Keratinocyte (primary cell): ENCODE measurements at regions not wholly inside any gene's neighbourhood (a gene's known extent, or its start where the extent isn't known, plus 50 kb on each side); places are given as distances from the start of the nearest gene placed in this dataset.

Source experiments
- EZH2 ChIP-seq: IDR thresholded peaks from one replicate; pipeline ENCODE4 v1.6.1; 2012; ENCODE audit warnings: inconsistent platforms, mild to moderate bottlenecking, low read length, moderate library complexity
- TF ChIP-seq, protein P1 (sequence below), 3 experiments: IDR thresholded peaks in 1 of 3; conservative IDR thresholded peaks in 1 of 3; optimal IDR thresholded peaks in 1 of 3; 2 replicates in 2 of 3; 3 replicates in 1 of 3; pipeline versions ENCODE3 to v1.5.1; 2011; ENCODE audit warnings: low read length in 3 of 3, mild to moderate bottlenecking in 3 of 3, moderate library complexity in 2 of 3, control low read depth in 1 of 3, inconsistent platforms in 1 of 3; ENCODE audit not compliant: insufficient read depth in 2 of 3; ENCODE audit errors: extremely low read depth in 1 of 3

DNA sequence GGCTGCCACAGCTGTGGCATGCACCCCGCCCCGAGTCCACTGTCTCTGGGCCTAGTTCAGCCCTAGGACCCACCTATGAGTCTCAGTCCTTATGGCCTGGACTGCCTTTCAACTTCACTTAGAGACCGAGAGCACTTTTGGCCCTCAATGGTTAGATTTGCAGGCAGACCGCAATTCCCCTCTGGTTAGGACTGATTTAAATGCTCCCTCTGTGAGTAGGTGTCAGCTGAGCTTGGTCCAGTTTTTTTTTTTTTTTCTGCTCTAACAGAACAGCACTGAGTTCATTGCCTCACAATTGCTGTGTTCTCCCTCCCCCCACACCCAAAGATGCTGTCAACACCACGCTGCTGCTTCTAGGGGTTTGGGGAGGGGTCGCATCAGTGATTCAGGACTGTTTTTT lies 143.2 kb downstream of the BMP15 start:
- TF ChIP-seq, protein P1, sequence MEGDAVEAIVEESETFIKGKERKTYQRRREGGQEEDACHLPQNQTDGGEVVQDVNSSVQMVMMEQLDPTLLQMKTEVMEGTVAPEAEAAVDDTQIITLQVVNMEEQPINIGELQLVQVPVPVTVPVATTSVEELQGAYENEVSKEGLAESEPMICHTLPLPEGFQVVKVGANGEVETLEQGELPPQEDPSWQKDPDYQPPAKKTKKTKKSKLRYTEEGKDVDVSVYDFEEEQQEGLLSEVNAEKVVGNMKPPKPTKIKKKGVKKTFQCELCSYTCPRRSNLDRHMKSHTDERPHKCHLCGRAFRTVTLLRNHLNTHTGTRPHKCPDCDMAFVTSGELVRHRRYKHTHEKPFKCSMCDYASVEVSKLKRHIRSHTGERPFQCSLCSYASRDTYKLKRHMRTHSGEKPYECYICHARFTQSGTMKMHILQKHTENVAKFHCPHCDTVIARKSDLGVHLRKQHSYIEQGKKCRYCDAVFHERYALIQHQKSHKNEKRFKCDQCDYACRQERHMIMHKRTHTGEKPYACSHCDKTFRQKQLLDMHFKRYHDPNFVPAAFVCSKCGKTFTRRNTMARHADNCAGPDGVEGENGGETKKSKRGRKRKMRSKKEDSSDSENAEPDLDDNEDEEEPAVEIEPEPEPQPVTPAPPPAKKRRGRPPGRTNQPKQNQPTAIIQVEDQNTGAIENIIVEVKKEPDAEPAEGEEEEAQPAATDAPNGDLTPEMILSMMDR (optimal IDR thresholded peaks at IDR 0.05 in 1 of 3, IDR thresholded peaks at IDR 0.05 in 1 of 3, conservative IDR thresholded peaks at IDR 0.05 in 1 of 3; ENCODE audit: extremely low read depth in 1 of 3, insufficient read depth in 2 of 3, low read length in 3 of 3) = no peak
- no peak for TF ChIP-seq EZH2
